Stomach (tissue), 4 donors: ENCODE measurements at regions not wholly inside any gene's neighbourhood (a gene's known extent, or its start where the extent isn't known, plus 50 kb on each side); places are given as distances from the start of the nearest gene placed in this dataset.

Experiments used
- EP300 ChIP-seq: sonication (generic); formaldehyde crosslinking; IDR thresholded peaks from one replicate; pipeline ENCODE4 v1.6.1; 2017; ENCODE audit warnings: antibody characterized with exemption
- POLR2A ChIP-seq, 4 donors: fragments of 450-650 bp; IDR thresholded peaks; one replicate each; pipeline ENCODE4 v1.6.1; 2016; ENCODE audit warnings: antibody characterized with exemption in 4 of 4, control low read depth in 2 of 4, mild to moderate bottlenecking in 1 of 4, moderate library complexity in 1 of 4
- TF ChIP-seq, protein P1 (sequence below), 7 experiments: fragments of 450-650 bp in 4 of 7; fragments of 200-600 bp in 3 of 7; sonication (generic) in 3 of 7; IDR thresholded peaks; one replicate each; pipeline ENCODE4 v1.5.1; 2016 to 2019; ENCODE audit warnings: antibody characterized with exemption in 7 of 7, control low read depth in 2 of 7, mild to moderate bottlenecking in 1 of 7

- TF ChIP-seq, protein P1, sequence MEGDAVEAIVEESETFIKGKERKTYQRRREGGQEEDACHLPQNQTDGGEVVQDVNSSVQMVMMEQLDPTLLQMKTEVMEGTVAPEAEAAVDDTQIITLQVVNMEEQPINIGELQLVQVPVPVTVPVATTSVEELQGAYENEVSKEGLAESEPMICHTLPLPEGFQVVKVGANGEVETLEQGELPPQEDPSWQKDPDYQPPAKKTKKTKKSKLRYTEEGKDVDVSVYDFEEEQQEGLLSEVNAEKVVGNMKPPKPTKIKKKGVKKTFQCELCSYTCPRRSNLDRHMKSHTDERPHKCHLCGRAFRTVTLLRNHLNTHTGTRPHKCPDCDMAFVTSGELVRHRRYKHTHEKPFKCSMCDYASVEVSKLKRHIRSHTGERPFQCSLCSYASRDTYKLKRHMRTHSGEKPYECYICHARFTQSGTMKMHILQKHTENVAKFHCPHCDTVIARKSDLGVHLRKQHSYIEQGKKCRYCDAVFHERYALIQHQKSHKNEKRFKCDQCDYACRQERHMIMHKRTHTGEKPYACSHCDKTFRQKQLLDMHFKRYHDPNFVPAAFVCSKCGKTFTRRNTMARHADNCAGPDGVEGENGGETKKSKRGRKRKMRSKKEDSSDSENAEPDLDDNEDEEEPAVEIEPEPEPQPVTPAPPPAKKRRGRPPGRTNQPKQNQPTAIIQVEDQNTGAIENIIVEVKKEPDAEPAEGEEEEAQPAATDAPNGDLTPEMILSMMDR (IDR thresholded peaks at IDR 0.05): no peak
- TF ChIP-seq POLR2A (IDR thresholded peaks at IDR 0.05): no peak
- no peak for TF ChIP-seq EP300
These were observed 418.6 kb upstream of the REG3G start for GRCh38 chr2:78606895-78607294.
